Tibial artery (tissue), 4 donors: ENCODE measurements at regions not wholly inside any gene's neighbourhood (a gene's known extent, or its start where the extent isn't known, plus 50 kb on each side); places are given as distances from the start of the nearest gene placed in this dataset.

ENCODE experiments used
- DNase-seq, 2 donors: peaks; one replicate each; pipeline ENCODE4 v3.0.0-alpha.2; 2019
- H3K27ac ChIP-seq, 2 donors: fragments of 200-600 bp; sonication (generic) in 1 of 2; 1 replicate in 1 of 2; 2 replicates in 1 of 2; pipeline ENCODE4 v1.5.1; 2018 to 2019; ENCODE audit warnings: mild to moderate bottlenecking in 1 of 2
- H3K27me3 ChIP-seq, 2 donors: fragments of 200-600 bp; sonication (generic) in 1 of 2; one replicate each; pipeline versions ENCODE4 v1.5.1 to v1.6.0; 2016 to 2019
- H3K36me3 ChIP-seq, 3 donors: fragments of 200-600 bp; sonication (generic) in 2 of 3; one replicate each; pipeline ENCODE4 v1.5.1; 2016 to 2019; ENCODE audit warnings: mild to moderate bottlenecking in 2 of 3
- H3K4me1 ChIP-seq, 4 donors: fragments of 200-600 bp; sonication (generic) in 2 of 4; 1 replicate in 3 of 4; 2 replicates in 1 of 4; pipeline ENCODE4 v1.5.1; 2016 to 2019
- H3K4me3 ChIP-seq, 2 donors: fragments of 200-600 bp; sonication (generic) in 1 of 2; 1 replicate in 1 of 2; 2 replicates in 1 of 2; pipeline ENCODE4 v1.5.1; 2018 to 2019; ENCODE audit warnings: mild to moderate bottlenecking in 2 of 2
- H3K9me3 ChIP-seq, 3 donors: fragments of 200-600 bp; sonication (generic) in 1 of 3; one replicate each; pipeline ENCODE4 v1.5.1; 2016 to 2019
- CTCF ChIP-seq, 2 experiments: fragments of 200-600 bp in 1 of 2; fragments of 450-650 bp in 1 of 2; IDR thresholded peaks; one replicate each; pipeline ENCODE4 v1.5.1; 2017 to 2019; ENCODE audit warnings: antibody characterized with exemption in 2 of 2, mild to moderate bottlenecking in 1 of 2, moderate library complexity in 1 of 2
- intact Hi-C: fragments of 100-400 bp; cut with DNase I; formaldehyde crosslinking; loops from one replicate; pipeline ENCODE4 v1.15.0; 2023; ENCODE audit warnings: low total_unique reads

DNA sequence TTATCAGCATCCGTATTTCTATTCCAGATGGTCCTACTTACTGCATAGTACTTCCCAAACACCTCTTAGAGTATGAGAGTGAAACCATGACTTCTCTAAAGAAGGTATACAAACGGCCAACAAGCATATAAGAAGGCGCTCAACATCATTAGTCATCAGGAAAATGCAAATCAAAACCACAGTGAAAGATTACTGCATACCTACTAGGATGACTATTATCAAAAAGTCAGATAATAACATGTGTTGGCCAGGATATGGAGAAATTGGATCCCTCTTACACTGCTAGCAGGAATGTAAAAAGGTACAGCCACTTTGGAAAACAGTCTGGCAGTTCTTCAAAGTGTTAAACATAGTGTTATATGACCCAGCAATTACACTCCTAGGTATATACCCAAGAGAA lies 215.3 kb upstream of the CXorf66 start:
- no peaks in the 10 kb centered on the region for H3K9me3 ChIP-seq
- no peaks in the 10 kb centered on the region for H3K27me3 ChIP-seq
- H3K4me1 ChIP-seq, result no peaks in the 10 kb centered on the region
- no peak overlapping the region for H3K4me3 ChIP-seq
- TF ChIP-seq CTCF (IDR thresholded peaks at IDR 0.05), result no peak
- H3K27ac ChIP-seq, result no peak overlapping the region
- no peaks in the 10 kb centered on the region for H3K36me3 ChIP-seq
- DNase-seq, result no peak
- intact Hi-C loops, result no loop called here

- H3K27ac ChIP-seq, result no peak overlapping the region
- no peaks in the 10 kb centered on the region for H3K4me1 ChIP-seq
- intact Hi-C loops, result no loop called here
- TF ChIP-seq CTCF (IDR thresholded peaks at IDR 0.05), result no peak
- H3K4me3 ChIP-seq, result no peak overlapping the region
- no peaks in the 10 kb centered on the region for H3K27me3 ChIP-seq
- DNase-seq, result no peak
- no peaks in the 10 kb centered on the region for H3K36me3 ChIP-seq
- no peaks in the 10 kb centered on the region for H3K9me3 ChIP-seq
Observed at GRCh38 chrX:140177821-140178220, 212.5 kb upstream of the CXorf66 start.

- Histone ChIP-seq H3K4me3 (no peak overlapping the region), H3K27ac (no peak overlapping the region), H3K36me3 (no peaks in the 10 kb centered on the region), H3K9me3 (peaks cover 0 to 7% (median 0%) of the 10 kb centered on the region in 3 donors), H3K4me1 (no peaks in the 10 kb centered on the region), H3K27me3 (no peaks in the 10 kb centered on the region)
- no peak for DNase-seq
- no peak for TF ChIP-seq CTCF (IDR thresholded peaks at IDR 0.05)
- intact Hi-C loops, result no loop called here
Observed at GRCh38 chrX:140172401-140172800, 207.1 kb upstream of the CXorf66 start.

- intact Hi-C loops, result no loop called here
- no peaks in the 10 kb centered on the region for H3K27me3 ChIP-seq
- no peak for DNase-seq
- H3K4me3 ChIP-seq, result no peak overlapping the region
- H3K9me3 ChIP-seq, result peaks cover 0 to 7% (median 0%) of the 10 kb centered on the region in 3 donors
- TF ChIP-seq CTCF (IDR thresholded peaks at IDR 0.05), result no peak
- no peaks in the 10 kb centered on the region for H3K36me3 ChIP-seq
- no peaks in the 10 kb centered on the region for H3K4me1 ChIP-seq
- H3K27ac ChIP-seq, result no peak overlapping the region
Observed at GRCh38 chrX:140167551-140167950, 202.2 kb upstream of the CXorf66 start.

DNA sequence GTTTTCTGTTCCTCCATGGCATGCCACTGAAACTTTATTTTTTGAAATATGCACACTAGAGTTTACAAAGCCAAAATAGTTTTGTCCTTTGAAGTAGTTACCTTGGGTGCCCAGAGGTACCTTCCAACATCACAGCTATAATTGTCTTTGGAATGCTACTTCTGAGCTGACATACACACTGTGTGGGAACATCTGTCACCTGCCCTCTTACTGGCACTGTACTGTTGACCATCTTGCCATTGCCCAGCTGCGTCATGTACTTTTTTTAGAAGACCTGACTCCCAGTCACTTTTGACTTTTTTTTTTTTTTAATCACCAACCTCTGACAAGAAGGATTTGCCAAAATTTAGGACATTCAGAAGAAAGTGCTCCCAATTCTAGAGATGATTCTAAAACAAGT lies 200.5 kb upstream of the CXorf66 start:
- no peaks in the 10 kb centered on the region for H3K9me3 ChIP-seq
- intact Hi-C loops, result no loop called here
- DNase-seq, result no peak
- no peaks in the 10 kb centered on the region for H3K27me3 ChIP-seq
- no peaks in the 10 kb centered on the region for H3K36me3 ChIP-seq
- TF ChIP-seq CTCF (IDR thresholded peaks at IDR 0.05), result no peak
- H3K4me1 ChIP-seq, result no peaks in the 10 kb centered on the region
- H3K27ac ChIP-seq, result no peak overlapping the region
- no peak overlapping the region for H3K4me3 ChIP-seq

DNA sequence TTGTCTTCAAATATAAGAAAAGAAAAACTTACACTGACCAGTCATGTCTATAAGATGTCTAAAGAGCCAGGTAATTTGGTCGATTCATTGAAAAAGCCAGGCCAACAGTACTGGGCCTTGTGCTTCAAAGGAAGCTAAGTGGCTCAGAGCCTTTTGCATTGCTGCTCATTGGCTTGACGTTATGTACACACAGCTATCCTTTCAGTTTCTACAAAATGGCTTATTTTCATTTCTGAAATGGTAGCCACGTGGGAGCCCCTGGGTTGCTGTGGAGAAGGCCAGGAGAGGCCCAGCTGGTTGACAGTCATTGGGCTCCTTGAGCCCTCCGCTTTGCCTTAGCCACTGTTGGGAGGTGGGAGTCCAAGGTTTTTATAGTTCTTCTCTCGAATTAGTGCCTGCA lies 199.1 kb upstream of the CXorf66 start:
- Histone ChIP-seq H3K4me3 (no peak overlapping the region), H3K27ac (no peak overlapping the region), H3K4me1 (no peaks in the 10 kb centered on the region), H3K27me3 (no peaks in the 10 kb centered on the region), H3K36me3 (no peaks in the 10 kb centered on the region), H3K9me3 (no peaks in the 10 kb centered on the region)
- intact Hi-C loops, result no loop called here
- no peak for TF ChIP-seq CTCF (IDR thresholded peaks at IDR 0.05)
- DNase-seq, result no peak
